ENCODE measurements at regions not wholly inside any gene's neighbourhood (a gene's known extent, or its start where the extent isn't known, plus 50 kb on each side); places are given as distances from the start of the nearest gene placed in this dataset.
"Not testable (repeated sequence)": the region's sequence is repeated elsewhere in the genome, so short reads cannot be mapped to it uniquely, and the experiment has no call there.

GRCh38 chr16:51834794-51835193, 683.7 kb upstream of the SALL1 start:
- in situ Hi-C loops (cut with HindIII; ENCODE audit: low sequenced_read_pairs), result no loop called here
- no peak for TF ChIP-seq CTCF (IDR thresholded peaks at IDR 0.05; ENCODE audit: low read depth, low read length, missing control alignments)
- no peak overlapping the region for H3K4me3 ChIP-seq (ENCODE audit: low read depth, low read length)
- no peak for DNase-seq (ENCODE audit: low read depth)

GRCh38 chr16:51834133-51834532, 683.1 kb upstream of the SALL1 start:
- TF ChIP-seq CTCF (IDR thresholded peaks at IDR 0.05; ENCODE audit: low read depth, low read length, missing control alignments), result no peak
- in situ Hi-C loops (cut with HindIII; ENCODE audit: low sequenced_read_pairs), result no loop called here
- no peak for DNase-seq (ENCODE audit: low read depth)
- no peak overlapping the region for H3K4me3 ChIP-seq (ENCODE audit: low read depth, low read length)

- DNase-seq (ENCODE audit: low read depth), result no peak
- H3K4me3 ChIP-seq (ENCODE audit: low read depth, low read length), result no peak overlapping the region
- in situ Hi-C loops (cut with HindIII; ENCODE audit: low sequenced_read_pairs), result no loop called here
- no peak for TF ChIP-seq CTCF (IDR thresholded peaks at IDR 0.05; ENCODE audit: low read depth, low read length, missing control alignments)
Observed at GRCh38 chr16:51831595-51832367, 680.7 kb upstream of the SALL1 start.

- in situ Hi-C loops (cut with HindIII; ENCODE audit: low sequenced_read_pairs); DNase-seq (ENCODE audit: low read depth); H3K4me3 ChIP-seq (ENCODE audit: low read depth, low read length): not testable (repeated sequence)
Observed at GRCh38 chr16:51831034-51831433, 680.0 kb upstream of the SALL1 start.

GRCh38 chr16:51825779-51826178, 674.7 kb upstream of the SALL1 start:
- DNase-seq (ENCODE audit: low read depth), result no peak
- no peak overlapping the region for H3K4me3 ChIP-seq (ENCODE audit: low read depth, low read length)
- in situ Hi-C loops (cut with HindIII; ENCODE audit: low sequenced_read_pairs), result no loop called here
- no peak for TF ChIP-seq CTCF (IDR thresholded peaks at IDR 0.05; ENCODE audit: low read depth, low read length, missing control alignments)

GRCh38 chr16:51822471-51822870, 671.4 kb upstream of the SALL1 start:
- no peak for DNase-seq (ENCODE audit: low read depth)
- no peak for TF ChIP-seq CTCF (IDR thresholded peaks at IDR 0.05; ENCODE audit: low read depth, low read length, missing control alignments)
- in situ Hi-C loops (cut with HindIII; ENCODE audit: low sequenced_read_pairs), result no loop called here
- H3K4me3 ChIP-seq (ENCODE audit: low read depth, low read length), result no peak overlapping the region

GRCh38 chr16:51821527-51821926, 670.5 kb upstream of the SALL1 start:
- TF ChIP-seq CTCF (IDR thresholded peaks at IDR 0.05; ENCODE audit: low read depth, low read length, missing control alignments), result no peak
- no peak overlapping the region for H3K4me3 ChIP-seq (ENCODE audit: low read depth, low read length)
- no peak for DNase-seq (ENCODE audit: low read depth)
- in situ Hi-C loops (cut with HindIII; ENCODE audit: low sequenced_read_pairs), result no loop called here

Data from astrocyte of the cerebellum (primary cell).